Dedifferentiated amniotic fluid mesenchymal stem cell (primary cell): ENCODE measurements at regions not wholly inside any gene's neighbourhood (a gene's known extent, or its start where the extent isn't known, plus 50 kb on each side); places are given as distances from the start of the nearest gene placed in this dataset.
A peak's percentile ranks its signal among the peaks of the same experiment; 100 is the strongest.
"Not testable (repeated sequence)": the region's sequence is repeated elsewhere in the genome, so short reads cannot be mapped to it uniquely, and the experiment has no call there.

Experiments used
- DNase-seq: peaks from one replicate; pipeline ENCODE4 v3.0.0-alpha.2; 2016; ENCODE audit errors: extremely low spot score

- DNase-seq = no peak
These were observed 569.1 kb downstream of the TBL1XR1 start for GRCh38 chr3:176628101-176628639.

- peak; percentile 23 for DNase-seq
These were observed 573.7 kb downstream of the TBL1XR1 start for GRCh38 chr3:176623468-176624150.

GRCh38 chr3:176619833-176620232, 577.4 kb downstream of the TBL1XR1 start:
- DNase-seq = no peak

GRCh38 chr3:176615826-176616225, 581.5 kb downstream of the TBL1XR1 start:
- DNase-seq = no peak

GRCh38 chr3:176611703-176612102, 585.6 kb downstream of the TBL1XR1 start:
- no peak for DNase-seq

- no peak for DNase-seq
These were observed 587.9 kb downstream of the TBL1XR1 start for GRCh38 chr3:176609361-176609760.

GRCh38 chr3:176605553-176605952, 591.7 kb downstream of the TBL1XR1 start:
- not testable (repeated sequence) for DNase-seq

GRCh38 chr3:176595307-176595706, 602.0 kb downstream of the TBL1XR1 start:
- no peak for DNase-seq

GRCh38 chr3:176590722-176591121, 606.6 kb downstream of the TBL1XR1 start:
- DNase-seq = no peak

- no peak for DNase-seq
These were observed 610.2 kb downstream of the TBL1XR1 start for GRCh38 chr3:176587089-176587488.

- DNase-seq = peak; percentile 63
These were observed 612.7 kb downstream of the TBL1XR1 start for GRCh38 chr3:176584413-176585176.

- DNase-seq = no peak
These were observed 613.3 kb downstream of the TBL1XR1 start for GRCh38 chr3:176583956-176584355.

GRCh38 chr3:176581589-176581988, 615.7 kb downstream of the TBL1XR1 start:
- DNase-seq = no peak

GRCh38 chr3:176579711-176580185, 617.5 kb downstream of the TBL1XR1 start:
- DNase-seq = peak; percentile 29

GRCh38 chr3:176578316-176578715, 619.0 kb downstream of the TBL1XR1 start:
- no peak for DNase-seq

GRCh38 chr3:176577447-176577846, 619.8 kb downstream of the TBL1XR1 start:
- DNase-seq = no peak

- no peak for DNase-seq
These were observed 622.5 kb downstream of the TBL1XR1 start for GRCh38 chr3:176574786-176575185.

GRCh38 chr3:176571926-176572325, 625.4 kb downstream of the TBL1XR1 start:
- DNase-seq = no peak

GRCh38 chr3:176570992-176571391, 626.3 kb downstream of the TBL1XR1 start:
- no peak for DNase-seq

- no peak for DNase-seq
These were observed 629.1 kb downstream of the TBL1XR1 start for GRCh38 chr3:176568189-176568588.

GRCh38 chr3:176566757-176567156, 630.5 kb downstream of the TBL1XR1 start:
- no peak for DNase-seq

- DNase-seq = no peak
These were observed 635.0 kb downstream of the TBL1XR1 start for GRCh38 chr3:176562331-176562730.

GRCh38 chr3:176561826-176562225, 635.5 kb downstream of the TBL1XR1 start:
- no peak for DNase-seq
